Renal cortex interstitium (tissue), 11 donors: ENCODE measurements at regions not wholly inside any gene's neighbourhood (a gene's known extent, or its start where the extent isn't known, plus 50 kb on each side); places are given as distances from the start of the nearest gene placed in this dataset.

Source experiments
- DNase-seq, 11 donors: peaks; one replicate each; pipeline ENCODE4 v3.0.0-alpha.2; 2013; ENCODE audit warnings: low read depth in 9 of 11, low spot score in 4 of 11; ENCODE audit errors: extremely low read depth in 1 of 11

GRCh38 chr10:88157981-88158465 lies 294.6 kb downstream of the PTEN start:
- no peak for DNase-seq

- no peak for DNase-seq
Measured at GRCh38 chr10:88158526-88159122, 295.2 kb downstream of the PTEN start.

- DNase-seq: no peak
Measured at GRCh38 chr10:88159127-88159829, 295.9 kb downstream of the PTEN start.

- no peak for DNase-seq
Measured at GRCh38 chr10:88161070-88161469, 297.6 kb downstream of the PTEN start.

GRCh38 chr10:88161756-88162155 lies 298.3 kb downstream of the PTEN start:
- no peak for DNase-seq

- DNase-seq: no peak
Measured at GRCh38 chr10:88162852-88163251, 299.4 kb downstream of the PTEN start.

- DNase-seq: no peak
Measured at GRCh38 chr10:88163572-88163971, 300.1 kb downstream of the PTEN start.

- DNase-seq: no peak
Measured at GRCh38 chr10:88164471-88164870, 301.0 kb downstream of the PTEN start.

- DNase-seq: no peak
Measured at GRCh38 chr10:88165849-88166271, 302.4 kb downstream of the PTEN start.

GRCh38 chr10:88168171-88169036 lies 305.0 kb downstream of the PTEN start:
- DNase-seq: no peak

- DNase-seq: no peak
Measured at GRCh38 chr10:88169037-88169319, 305.6 kb downstream of the PTEN start.

- DNase-seq: no peak
Measured at GRCh38 chr10:88170628-88171027, 307.2 kb downstream of the PTEN start.

GRCh38 chr10:88172159-88172558 lies 308.7 kb downstream of the PTEN start:
- DNase-seq: no peak

GRCh38 chr10:88174391-88174790 lies 311.0 kb downstream of the PTEN start:
- no peak for DNase-seq

- DNase-seq: no peak
Measured at GRCh38 chr10:88178758-88179157, 315.3 kb downstream of the PTEN start.

GRCh38 chr10:88179831-88180230 lies 316.4 kb downstream of the PTEN start:
- no peak for DNase-seq

- no peak for DNase-seq
Measured at GRCh38 chr10:88181902-88182600, 318.6 kb downstream of the PTEN start.

- no peak for DNase-seq
Measured at GRCh38 chr10:88182601-88182930, 319.1 kb downstream of the PTEN start.

GRCh38 chr10:88184543-88185297 lies 321.3 kb downstream of the PTEN start:
- no peak for DNase-seq
